ENCODE measurements at regions not wholly inside any gene's neighbourhood (a gene's known extent, or its start where the extent isn't known, plus 50 kb on each side); places are given as distances from the start of the nearest gene placed in this dataset.

DNA sequence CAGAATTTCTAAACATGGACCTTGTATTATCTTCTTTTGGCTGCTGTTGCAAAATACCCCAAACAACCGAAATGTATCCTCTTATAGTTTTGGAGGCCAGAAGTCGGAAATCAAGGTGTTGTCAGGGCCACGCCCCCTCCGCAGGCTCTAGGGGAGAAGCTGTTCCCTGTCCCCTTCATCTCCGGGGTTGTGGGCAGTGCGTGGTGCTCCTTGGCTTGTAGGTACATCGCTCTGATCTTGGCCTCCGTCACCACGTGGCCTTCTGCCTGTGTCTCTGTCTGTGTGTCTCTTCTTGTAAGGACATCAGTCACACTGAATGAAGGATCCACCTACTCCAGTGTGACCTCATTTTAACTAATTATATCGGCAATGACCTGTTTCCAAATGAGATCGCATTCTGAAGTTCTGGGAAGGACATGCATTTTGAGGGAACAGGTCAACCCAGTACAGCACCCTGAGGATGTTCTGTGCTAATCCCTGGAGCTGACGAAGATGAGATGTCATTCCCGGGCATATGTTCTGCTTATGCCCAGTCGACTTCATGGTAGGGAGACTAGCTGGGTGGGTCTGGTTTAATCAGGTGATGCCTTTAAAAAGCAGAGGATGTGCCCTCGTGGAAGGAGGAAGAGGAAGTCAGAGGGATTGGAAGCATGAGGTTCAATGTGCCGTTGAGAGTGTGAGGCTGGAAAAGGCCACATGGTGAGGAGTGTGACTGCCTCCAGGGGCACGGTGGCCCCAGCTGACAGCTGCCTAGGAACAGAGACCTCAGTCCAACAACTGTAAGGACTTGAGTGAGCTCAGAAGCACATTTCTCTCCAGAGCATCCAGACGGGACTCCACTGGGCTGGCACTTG, 531.1 kb downstream of the TBC1D22A start:
- H3K27ac Mint-ChIP-seq, result no peak overlapping the region
- CTCF ChIA-PET, result no interaction called here

DNA sequence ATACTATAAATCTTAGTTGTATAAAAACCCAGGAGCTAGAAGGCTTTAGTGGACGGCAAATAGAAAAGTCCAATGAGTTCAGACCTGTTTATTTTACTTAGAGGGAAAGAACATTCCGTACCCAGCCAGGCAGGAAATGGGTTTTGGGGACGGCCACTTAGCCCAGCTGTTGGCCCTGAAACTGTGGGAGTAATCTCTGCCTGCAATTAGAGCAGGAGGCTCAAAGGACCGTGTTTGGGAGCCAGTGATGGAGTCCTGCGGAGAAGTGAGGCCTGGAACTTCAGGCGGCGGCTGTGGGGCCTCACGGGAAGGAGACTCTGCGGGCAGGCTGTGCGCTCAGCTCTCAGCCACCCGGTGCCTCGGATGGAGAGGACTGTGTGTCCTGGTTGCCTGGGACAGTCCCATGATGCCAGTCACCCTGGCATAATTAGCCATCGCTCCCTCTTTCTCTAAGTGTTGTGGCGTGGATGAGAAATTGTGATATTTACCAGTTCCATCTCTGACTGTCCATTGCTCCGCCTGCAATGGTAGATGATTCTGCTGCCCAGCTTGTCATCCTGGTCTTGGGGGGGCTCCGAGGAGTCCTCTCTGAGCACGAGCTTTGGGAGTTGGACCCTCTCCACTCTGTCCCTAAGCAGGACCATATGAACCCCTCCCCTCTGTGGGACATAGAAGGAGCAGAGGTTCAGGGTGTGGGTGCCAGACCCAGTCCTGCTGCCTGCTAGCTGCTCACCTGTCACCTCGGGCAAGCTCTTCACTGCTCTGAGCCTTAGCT, 530.3 kb downstream of the TBC1D22A start:
- no peaks in the 10 kb centered on the region for H3K4me1 Mint-ChIP-seq (ENCODE audit: low read depth)
- no peaks in the 10 kb centered on the region for H3K36me3 Mint-ChIP-seq (ENCODE audit: low read depth)
- intact Hi-C loops (cut with micrococcal nuclease), result no loop called here
- H3K9me3 Mint-ChIP-seq, result no peaks in the 10 kb centered on the region
- DNase-seq, result no peak
- H3K27ac Mint-ChIP-seq, result no peak overlapping the region
- CTCF ChIA-PET, result no interaction called here
- H3K4me3 Mint-ChIP-seq, result no peak overlapping the region
- H3K27me3 Mint-ChIP-seq (ENCODE audit: low read depth), result peaks cover 2% of the 10 kb centered on the region

More for the DNA sequence above, 531.1 kb downstream of the TBC1D22A start:
- peaks cover 2% of the 10 kb centered on the region for H3K27me3 Mint-ChIP-seq (ENCODE audit: low read depth)
- H3K4me1 Mint-ChIP-seq (ENCODE audit: low read depth), result no peaks in the 10 kb centered on the region
- intact Hi-C loops (cut with micrococcal nuclease), result no loop called here
- no peak overlapping the region for H3K4me3 Mint-ChIP-seq
- DNase-seq, result no peak
- no peaks in the 10 kb centered on the region for H3K9me3 Mint-ChIP-seq
- H3K36me3 Mint-ChIP-seq (ENCODE audit: low read depth), result no peaks in the 10 kb centered on the region

DNA sequence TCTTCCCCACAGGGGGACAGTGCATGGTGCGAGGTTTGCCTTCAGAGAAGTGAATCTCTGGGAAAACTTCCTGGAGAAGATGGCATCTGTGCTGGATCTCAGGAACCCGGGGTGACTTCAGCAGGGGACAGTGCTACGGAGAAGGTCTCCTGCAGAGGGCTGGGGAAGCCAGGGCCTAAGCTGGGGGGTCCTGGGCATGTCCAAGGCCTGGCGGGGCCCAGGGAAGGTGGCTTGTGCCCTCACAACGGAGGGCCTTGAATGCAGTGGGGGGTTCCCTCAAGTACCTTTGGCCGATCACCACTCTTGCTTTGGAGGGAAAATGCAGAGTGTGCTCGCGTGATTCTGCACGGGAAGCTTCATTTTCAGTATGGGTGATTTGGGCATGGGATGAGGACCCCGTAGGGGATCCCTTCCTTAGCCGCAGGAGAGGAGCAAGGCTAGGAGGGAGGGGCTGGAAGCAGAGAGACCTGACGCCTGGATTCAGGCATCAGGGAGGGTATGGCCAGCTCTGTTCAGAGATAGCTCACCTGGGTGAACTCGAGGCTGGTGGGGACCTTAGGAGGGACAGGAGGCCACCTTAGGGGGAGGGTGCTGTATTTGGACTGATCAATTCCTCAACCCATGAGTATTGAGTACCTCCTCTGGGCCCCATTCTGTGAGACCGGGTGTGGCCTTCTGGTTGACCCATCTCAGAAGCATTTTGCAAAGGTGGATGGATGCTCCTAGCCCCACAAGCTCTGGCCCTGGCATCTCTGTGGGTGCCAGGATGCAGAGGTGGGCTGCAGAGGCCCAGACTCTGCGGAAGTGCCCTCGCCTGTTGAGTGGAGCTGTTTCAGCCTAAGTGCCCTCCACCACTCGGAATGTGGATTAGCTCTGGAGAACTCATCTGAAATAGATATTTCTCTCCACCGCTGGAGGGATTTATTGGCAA, 529.4 kb downstream of the TBC1D22A start:
- no peaks in the 10 kb centered on the region for H3K36me3 Mint-ChIP-seq (ENCODE audit: low read depth)
- no peaks in the 10 kb centered on the region for H3K9me3 Mint-ChIP-seq
- H3K4me1 Mint-ChIP-seq (ENCODE audit: low read depth), result no peaks in the 10 kb centered on the region
- CTCF ChIA-PET, result no interaction called here
- no peak for DNase-seq
- H3K27ac Mint-ChIP-seq, result no peak overlapping the region
- H3K4me3 Mint-ChIP-seq, result no peak overlapping the region
- peaks cover 2% of the 10 kb centered on the region for H3K27me3 Mint-ChIP-seq (ENCODE audit: low read depth)
- intact Hi-C loops (cut with micrococcal nuclease), result no loop called here

DNA sequence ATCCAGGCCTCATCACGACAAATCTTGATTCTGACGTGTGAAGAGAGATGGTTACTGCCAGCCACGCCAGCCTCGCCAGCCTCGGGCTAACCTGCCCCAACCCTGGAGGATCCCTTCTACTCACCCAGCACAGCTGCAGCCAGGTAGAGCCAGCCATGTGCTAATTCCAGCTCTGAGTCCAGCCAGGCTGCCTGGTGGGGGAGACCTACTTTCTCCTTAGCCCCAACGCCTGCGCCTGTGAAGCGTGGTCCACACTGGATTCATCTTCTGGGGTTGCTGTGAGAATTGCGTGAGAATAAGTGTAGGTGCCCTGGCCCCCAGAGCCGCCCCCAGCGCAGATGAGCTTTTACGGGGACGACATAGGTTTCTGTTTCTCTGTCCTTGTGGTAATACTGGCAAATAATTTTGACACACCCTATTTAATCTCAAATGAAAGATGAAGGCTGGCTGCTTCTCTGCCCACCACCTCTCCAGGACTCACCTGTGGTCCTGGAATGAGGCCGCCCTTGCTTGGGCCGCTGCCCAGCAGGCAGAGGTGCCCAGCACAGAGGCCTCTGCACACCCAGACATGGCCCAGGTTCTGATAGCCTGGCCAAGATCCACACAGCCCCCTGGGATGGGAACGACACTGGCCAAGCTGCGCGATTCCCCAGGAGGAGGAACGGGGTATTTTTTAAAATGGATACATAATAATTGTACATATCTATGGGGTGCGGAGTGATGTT, 528.4 kb downstream of the TBC1D22A start:
- Mint-ChIP-seq H3K27ac (no peak overlapping the region), H3K9me3 (no peaks in the 10 kb centered on the region), H3K4me1 (ENCODE audit: low read depth) (no peaks in the 10 kb centered on the region), H3K4me3 (no peak overlapping the region), H3K36me3 (ENCODE audit: low read depth) (no peaks in the 10 kb centered on the region), H3K27me3 (ENCODE audit: low read depth) (peaks cover 4% of the 10 kb centered on the region)
- intact Hi-C loops (cut with micrococcal nuclease), result no loop called here
- CTCF ChIA-PET, result no interaction called here
- no peak for DNase-seq

DNA sequence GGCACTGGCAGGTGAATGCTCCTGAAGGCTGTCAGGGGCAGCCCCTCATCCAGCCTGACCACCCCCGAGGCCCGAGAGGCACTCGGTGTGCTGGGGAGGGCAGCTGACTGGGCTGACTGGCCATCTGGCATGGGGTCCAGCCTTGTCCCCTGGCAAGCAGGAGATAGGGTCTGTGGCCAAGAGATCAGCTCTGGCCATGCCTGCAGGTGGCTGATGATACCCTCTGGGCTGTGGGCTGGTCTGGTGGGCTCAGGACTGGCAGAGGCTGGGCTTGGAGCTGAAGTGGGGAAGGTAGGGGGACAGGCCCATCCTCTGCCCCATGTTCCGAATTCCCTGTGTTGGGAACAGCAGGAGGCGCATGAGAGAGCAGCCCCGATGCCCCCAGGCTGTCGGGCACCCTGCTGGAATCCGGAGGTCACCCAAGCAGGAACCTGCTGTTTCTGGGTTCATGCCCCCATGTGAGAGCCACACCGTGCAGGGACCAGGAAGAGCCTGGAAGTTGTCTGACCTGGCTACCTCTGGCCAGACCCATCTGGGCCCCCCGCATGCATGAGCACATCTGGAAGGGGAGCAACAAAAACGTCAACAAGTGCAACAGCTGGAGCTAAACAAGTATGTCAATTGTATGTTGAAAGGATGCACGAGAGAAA, 527.0 kb downstream of the TBC1D22A start:
- Mint-ChIP-seq H3K4me3 (no peak overlapping the region), H3K27ac (no peak overlapping the region), H3K4me1 (ENCODE audit: low read depth) (no peaks in the 10 kb centered on the region), H3K9me3 (no peaks in the 10 kb centered on the region), H3K36me3 (ENCODE audit: low read depth) (no peaks in the 10 kb centered on the region), H3K27me3 (ENCODE audit: low read depth) (peaks cover 4% of the 10 kb centered on the region)
- intact Hi-C loops (cut with micrococcal nuclease), result no loop called here
- CTCF ChIA-PET, result no interaction called here
- no peak for DNase-seq

DNA sequence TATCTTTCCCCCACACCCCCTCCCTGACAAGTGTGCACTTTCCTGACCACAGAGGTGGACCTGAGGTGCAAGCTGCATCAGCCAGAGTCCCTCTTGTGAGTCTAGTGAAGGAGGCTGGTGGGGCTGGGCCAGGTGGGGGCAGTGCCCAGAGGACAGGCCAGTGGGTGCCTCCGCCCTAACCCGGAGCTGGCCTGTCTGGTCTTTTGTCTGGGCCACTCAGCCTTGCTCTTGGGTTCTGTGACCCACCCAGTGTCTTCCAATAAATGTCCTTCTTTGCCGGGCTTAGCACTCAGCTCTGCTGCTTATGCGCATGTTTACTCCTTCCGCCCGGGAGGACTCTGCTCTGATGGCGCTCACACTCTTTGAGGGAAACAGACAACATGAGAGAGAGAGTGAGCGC, 526.2 kb downstream of the TBC1D22A start:
- H3K36me3 Mint-ChIP-seq (ENCODE audit: low read depth), result no peaks in the 10 kb centered on the region
- H3K4me3 Mint-ChIP-seq, result no peak overlapping the region
- CTCF ChIA-PET, result no interaction called here
- peaks cover 4% of the 10 kb centered on the region for H3K27me3 Mint-ChIP-seq (ENCODE audit: low read depth)
- no peak overlapping the region for H3K27ac Mint-ChIP-seq
- H3K4me1 Mint-ChIP-seq (ENCODE audit: low read depth), result no peaks in the 10 kb centered on the region
- H3K9me3 Mint-ChIP-seq, result no peaks in the 10 kb centered on the region
- no peak for DNase-seq
- intact Hi-C loops (cut with micrococcal nuclease), result no loop called here

DNA sequence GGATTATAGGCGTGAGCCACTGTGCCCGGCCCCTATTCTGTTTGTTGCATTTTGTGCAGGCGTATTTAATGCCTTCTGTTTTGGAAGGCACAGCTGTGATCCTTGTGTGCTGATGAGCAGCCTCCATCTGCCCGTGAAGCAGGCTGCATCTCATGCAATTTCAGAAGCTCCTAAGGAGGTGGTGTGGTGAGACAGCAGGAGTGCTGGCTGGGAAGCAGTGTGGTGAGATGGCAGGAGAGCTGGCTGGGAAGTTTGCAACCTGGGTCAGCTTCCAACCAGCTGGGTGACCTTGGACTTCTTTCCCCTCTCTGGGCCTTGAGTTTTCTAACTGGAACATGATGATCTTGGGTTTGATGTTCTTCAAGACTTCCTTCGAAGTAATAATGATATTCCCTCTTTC, 525.1 kb downstream of the TBC1D22A start:
- intact Hi-C loops (cut with micrococcal nuclease), result no loop called here
- CTCF ChIA-PET, result no interaction called here
- Mint-ChIP-seq H3K36me3 (ENCODE audit: low read depth) (no peaks in the 10 kb centered on the region), H3K27ac (no peak overlapping the region), H3K9me3 (no peaks in the 10 kb centered on the region), H3K27me3 (ENCODE audit: low read depth) (peaks cover 2% of the 10 kb centered on the region), H3K4me1 (ENCODE audit: low read depth) (no peaks in the 10 kb centered on the region), H3K4me3 (no peak overlapping the region)
- no peak for DNase-seq

DNA sequence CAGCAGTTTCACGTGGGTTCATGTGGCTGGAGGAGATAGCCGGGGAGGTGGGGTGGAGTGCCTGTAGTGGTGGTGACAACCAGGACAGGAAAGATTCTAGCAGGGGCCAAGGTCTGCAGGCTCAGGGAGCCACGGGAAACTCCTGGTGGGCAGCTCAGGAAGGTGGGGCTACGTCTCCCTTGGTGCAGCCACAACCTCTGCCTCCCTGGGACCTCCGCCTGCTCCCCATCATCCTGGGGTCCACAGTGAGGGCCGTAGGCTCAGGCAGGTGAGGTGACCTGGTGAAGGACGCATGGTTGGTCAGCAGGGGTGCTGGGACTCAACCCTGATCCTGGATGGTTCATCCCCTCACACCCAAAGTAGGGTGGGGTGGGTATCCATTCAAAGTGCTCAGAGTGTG, 524.1 kb downstream of the TBC1D22A start:
- no peaks in the 10 kb centered on the region for H3K4me1 Mint-ChIP-seq (ENCODE audit: low read depth)
- DNase-seq, result no peak
- H3K9me3 Mint-ChIP-seq, result no peaks in the 10 kb centered on the region
- no peak overlapping the region for H3K27ac Mint-ChIP-seq
- CTCF ChIA-PET, result no interaction called here
- intact Hi-C loops (cut with micrococcal nuclease), result no loop called here
- no peak overlapping the region for H3K4me3 Mint-ChIP-seq
- peaks cover 2% of the 10 kb centered on the region for H3K27me3 Mint-ChIP-seq (ENCODE audit: low read depth)
- H3K36me3 Mint-ChIP-seq (ENCODE audit: low read depth), result no peaks in the 10 kb centered on the region

DNA sequence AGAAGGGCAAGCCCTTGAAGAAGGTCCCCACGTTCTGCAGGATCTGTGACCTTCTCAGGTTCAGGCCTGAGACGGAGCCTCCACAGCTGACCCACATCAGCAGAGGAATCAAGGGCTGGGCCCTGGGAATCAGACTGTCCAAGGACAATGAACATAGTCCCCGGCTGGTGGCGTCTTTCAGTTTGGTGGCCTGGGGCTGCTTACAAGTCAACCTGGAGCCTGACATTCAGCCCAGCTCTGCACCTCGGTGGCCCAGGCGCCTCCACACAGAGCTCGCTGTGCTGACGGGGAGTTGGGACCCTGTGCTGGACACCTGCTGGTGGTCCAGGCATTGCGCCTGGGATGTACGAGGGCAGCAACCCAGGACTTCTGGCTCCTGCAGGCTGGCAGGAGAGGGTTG, 523.5 kb downstream of the TBC1D22A start:
- no peaks in the 10 kb centered on the region for H3K4me1 Mint-ChIP-seq (ENCODE audit: low read depth)
- no peak for DNase-seq
- H3K27ac Mint-ChIP-seq, result no peak overlapping the region
- H3K4me3 Mint-ChIP-seq, result no peak overlapping the region
- H3K36me3 Mint-ChIP-seq (ENCODE audit: low read depth), result no peaks in the 10 kb centered on the region
- H3K27me3 Mint-ChIP-seq (ENCODE audit: low read depth), result peaks cover 2% of the 10 kb centered on the region
- no peaks in the 10 kb centered on the region for H3K9me3 Mint-ChIP-seq
- CTCF ChIA-PET, result no interaction called here
- intact Hi-C loops (cut with micrococcal nuclease), result no loop called here

DNA sequence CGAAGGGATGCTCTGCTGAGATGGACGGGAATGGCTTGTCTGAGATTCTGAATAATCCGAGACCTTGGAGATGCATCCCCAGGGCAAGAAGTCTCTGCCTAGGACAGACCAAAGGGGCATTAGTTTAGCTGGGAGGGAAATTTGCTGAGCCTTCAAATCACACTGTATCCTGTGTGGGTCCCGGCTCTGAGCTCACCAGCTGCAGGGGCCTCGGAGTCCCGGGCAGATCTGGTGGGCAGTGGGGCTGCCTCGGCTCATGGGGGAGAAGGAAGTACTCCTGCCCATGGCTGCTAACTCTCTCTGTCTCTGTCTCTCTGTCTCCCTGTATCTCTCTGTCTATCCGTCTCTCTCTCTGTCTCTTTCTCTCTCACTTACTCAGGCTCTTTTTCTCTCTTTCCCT, 522.4 kb downstream of the TBC1D22A start:
- Mint-ChIP-seq H3K36me3 (ENCODE audit: low read depth) (no peaks in the 10 kb centered on the region), H3K27ac (no peak overlapping the region), H3K27me3 (ENCODE audit: low read depth) (peaks cover 2% of the 10 kb centered on the region), H3K9me3 (no peaks in the 10 kb centered on the region), H3K4me1 (ENCODE audit: low read depth) (no peaks in the 10 kb centered on the region), H3K4me3 (no peak overlapping the region)
- CTCF ChIA-PET, result no interaction called here
- no peak for DNase-seq
- intact Hi-C loops (cut with micrococcal nuclease), result no loop called here

DNA sequence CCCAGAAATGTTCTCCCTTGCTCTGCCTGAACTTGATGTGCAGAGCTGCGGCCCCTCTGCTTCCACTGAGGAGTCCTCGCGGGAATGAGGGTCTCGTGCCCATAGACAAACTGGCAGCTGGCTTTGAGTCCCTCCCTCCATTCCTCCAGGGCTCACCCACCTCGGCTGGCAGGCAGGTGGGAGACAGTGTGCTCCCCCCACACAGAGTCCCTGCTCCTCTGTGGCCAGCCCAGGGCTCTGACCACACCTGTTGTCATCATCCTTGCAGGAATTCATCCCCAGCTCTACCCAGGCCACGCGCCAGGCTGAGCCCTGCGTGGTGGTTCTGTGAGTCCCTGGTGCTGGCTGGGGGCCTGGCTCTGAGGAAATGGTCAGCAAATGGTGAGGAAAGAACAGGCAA, 521.9 kb downstream of the TBC1D22A start:
- H3K36me3 Mint-ChIP-seq (ENCODE audit: low read depth), result no peaks in the 10 kb centered on the region
- peaks cover 2% of the 10 kb centered on the region for H3K27me3 Mint-ChIP-seq (ENCODE audit: low read depth)
- intact Hi-C loops (cut with micrococcal nuclease), result no loop called here
- CTCF ChIA-PET, result no interaction called here
- no peak overlapping the region for H3K4me3 Mint-ChIP-seq
- H3K27ac Mint-ChIP-seq, result no peak overlapping the region
- no peaks in the 10 kb centered on the region for H3K9me3 Mint-ChIP-seq
- H3K4me1 Mint-ChIP-seq (ENCODE audit: low read depth), result no peaks in the 10 kb centered on the region
- no peak for DNase-seq

All from activated naive CD4-positive, alpha-beta T cell treated with anti-CD3 and anti-CD28 coated beads for 36 hours (primary cell).